GM19025 (cell line): ENCODE measurements at regions not wholly inside any gene's neighbourhood (a gene's known extent, or its start where the extent isn't known, plus 50 kb on each side); places are given as distances from the start of the nearest gene placed in this dataset.
"Not testable (repeated sequence)": the region's sequence is repeated elsewhere in the genome, so short reads cannot be mapped to it uniquely, and the experiment has no call there.

Experiments
- ATAC-seq: cut with Tn5 transposase; IDR thresholded peaks from one replicate; pipeline ENCODE4 v1.9.1; 2021; ENCODE audit warnings: mild to moderate bottlenecking, low read depth, moderate library complexity; ENCODE audit not compliant: unreplicated experiment

DNA sequence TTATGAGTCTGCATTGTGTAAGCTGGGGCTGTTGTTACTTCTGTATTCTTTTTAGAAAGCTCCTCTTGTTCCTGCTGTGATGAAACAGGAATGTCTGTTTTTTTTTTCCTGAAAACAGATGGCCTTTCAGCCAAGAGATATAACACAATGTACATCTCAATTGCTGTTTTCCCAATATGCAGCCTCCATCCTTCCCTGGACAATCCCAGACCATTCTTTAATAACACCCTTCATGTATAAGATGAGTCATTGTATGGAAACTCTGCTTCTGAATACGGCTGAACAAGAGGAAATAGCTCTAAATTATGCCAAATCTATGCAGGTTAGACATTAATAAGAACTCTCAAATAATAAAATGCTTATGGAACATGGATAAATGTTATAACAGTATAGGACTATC is 60.2 kb upstream of the LRRC4C start:
- no peak for ATAC-seq

DNA sequence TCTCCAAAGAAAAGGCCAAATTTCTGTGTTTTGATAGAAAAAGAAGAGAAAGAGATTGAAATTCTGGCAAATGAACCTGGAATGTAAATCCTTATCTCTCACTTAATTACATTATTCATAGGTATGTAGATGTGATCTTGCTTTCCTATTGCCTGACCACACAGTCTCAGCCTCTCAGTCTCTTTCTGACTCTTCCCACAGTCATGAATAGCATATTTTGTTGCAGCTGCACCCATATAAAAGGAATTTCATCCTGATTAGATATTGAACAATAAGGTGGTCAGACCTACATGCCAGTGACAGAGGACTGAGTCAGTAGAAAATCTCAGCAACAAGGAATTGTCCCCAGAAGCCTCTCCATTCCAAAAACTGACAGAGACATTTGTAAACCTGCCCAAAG is 62.9 kb upstream of the LRRC4C start:
- no peak for ATAC-seq

GRCh38 chr11:41522899-41523672 is 63.6 kb upstream of the LRRC4C start:
- ATAC-seq: no peak

DNA sequence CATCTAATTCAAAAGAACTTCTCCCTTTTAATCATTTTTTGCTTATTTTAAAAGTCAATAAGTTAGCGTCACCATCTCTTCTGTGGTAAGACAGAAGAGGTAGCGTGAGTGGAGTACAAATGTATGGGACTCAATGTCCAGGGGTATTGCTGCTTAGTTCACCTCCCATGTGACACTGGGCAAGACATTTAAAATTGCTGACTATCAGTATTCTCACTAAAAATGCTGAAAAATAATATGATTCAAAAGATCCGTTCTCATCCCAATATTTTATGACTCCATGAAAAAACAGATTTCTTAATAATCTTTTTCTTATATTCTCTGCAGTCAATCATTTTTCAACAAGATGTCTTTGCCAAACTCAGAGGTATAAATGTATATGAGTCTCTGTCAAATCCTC is 68.1 kb upstream of the LRRC4C start:
- no peak for ATAC-seq

DNA sequence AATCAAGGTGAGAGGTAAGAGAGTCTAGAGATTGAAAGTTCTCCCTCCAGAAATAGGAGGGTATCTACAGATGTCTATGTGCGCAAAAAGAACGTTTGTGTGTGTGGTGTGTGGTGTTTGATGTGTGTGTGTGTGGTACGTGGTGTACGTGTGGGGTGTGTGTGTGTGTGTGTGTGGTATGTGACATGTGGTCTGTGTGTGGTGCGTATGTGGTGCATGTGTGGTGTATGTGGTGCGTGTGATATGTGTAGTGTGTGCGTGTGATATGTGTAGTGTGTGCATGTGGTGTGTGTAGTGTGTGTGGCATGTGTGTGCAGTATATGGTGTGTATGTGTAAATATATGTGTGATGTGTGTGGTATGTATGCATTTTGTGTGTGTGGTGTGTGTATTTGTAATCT is 73.0 kb upstream of the LRRC4C start:
- ATAC-seq: no peak

GRCh38 chr11:41533761-41534160 is 74.3 kb upstream of the LRRC4C start:
- no peak for ATAC-seq

DNA sequence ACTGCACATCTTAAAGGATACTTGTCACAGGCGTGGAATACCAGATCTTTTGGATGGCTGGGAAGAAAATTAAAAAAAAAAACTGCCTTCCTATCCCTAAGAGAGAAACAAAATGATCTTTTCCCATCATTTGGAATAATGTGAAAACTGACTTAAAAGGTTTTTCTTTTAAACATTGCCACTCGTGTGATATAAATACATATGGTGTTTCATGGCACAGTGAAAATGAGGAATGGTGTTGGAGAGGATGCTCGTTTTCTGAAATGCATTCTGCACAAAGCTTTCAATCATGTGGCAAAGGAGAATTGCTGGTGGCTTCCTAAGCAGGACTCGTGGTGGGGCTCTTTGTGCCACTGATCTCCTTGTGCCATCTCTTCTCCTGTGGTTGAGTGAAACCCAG is 74.9 kb upstream of the LRRC4C start:
- ATAC-seq: no peak

DNA sequence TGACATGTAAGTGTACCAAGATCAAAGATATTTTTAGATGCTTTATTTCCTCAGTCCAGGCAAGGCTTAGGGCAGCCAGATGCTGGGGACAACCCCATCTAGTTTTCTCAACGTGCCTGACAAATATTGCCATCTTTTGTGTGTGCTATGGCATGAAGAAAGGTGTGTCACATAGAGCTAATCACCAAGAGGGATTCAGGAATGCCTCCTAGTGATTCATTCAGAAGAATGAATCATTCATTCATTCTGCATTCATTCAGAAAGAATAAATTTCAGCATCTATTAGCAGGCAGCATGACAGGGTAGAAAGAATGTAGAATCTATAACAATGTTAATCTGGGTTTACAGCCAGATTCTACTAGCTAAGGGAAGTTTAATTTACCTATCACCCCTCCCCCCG is 75.4 kb upstream of the LRRC4C start:
- no peak for ATAC-seq

- no peak for ATAC-seq
Measured at GRCh38 chr11:41536021-41536568, 76.6 kb upstream of the LRRC4C start.

DNA sequence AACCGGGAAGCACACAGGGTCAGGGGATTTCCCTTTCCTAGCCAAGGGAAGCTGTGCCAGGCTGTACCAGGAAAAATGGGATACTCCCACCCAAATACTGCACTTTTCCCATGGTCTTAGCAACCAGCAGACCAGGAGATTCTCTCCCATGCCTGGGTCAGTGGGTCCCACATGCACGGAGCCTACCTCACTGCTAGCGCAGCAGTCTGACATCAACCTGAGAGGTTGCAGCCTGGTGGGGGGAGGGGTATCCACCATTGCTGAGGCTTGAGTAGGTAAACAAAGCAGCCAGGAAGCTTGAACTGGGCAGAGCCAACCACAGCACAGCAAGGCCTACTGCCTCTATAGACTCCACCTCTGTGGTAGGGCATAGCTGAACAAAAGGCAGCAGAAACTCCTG is 85.5 kb upstream of the LRRC4C start:
- not testable (repeated sequence) for ATAC-seq

GRCh38 chr11:41578421-41579051 is 119.1 kb upstream of the LRRC4C start:
- no peak for ATAC-seq

- ATAC-seq: no peak
Measured at GRCh38 chr11:41579546-41579945, 120.1 kb upstream of the LRRC4C start.

DNA sequence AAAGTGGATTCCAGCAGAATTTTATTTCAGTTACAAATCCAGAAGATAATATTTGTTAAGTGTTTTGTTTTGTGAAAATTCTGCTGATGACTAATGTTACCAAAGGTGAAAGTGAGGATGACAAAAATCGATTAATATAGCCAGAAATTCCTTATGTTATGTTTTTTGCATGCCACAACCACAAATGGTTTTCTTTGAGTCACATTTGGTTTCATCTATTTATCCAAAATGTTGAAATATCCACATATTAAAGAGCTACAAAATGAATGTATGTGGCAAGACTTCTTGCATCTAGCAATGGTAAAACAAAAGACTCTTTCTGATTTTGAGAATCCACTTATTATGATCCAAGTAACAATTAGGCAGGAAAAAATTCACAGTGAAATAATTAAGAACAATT is 150.1 kb upstream of the LRRC4C start:
- no peak for ATAC-seq

DNA sequence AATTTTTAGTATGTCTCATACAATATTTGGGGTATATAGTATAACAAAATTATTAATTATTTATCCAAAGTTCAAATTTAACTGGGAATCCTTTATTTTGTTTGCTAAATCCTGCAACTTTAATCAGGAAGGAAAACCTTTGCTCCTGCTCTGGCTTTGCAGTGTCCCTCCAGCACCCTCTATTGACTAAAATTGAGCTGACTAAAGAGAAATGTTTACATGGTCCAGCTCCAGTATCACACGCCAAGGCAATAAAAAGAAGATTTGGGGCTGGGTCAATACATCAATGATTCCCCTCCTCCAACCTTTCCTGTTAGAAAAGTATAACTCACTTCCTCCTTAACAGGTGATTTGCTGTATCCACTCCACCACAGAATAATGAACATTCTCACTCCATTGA is 153.0 kb upstream of the LRRC4C start:
- no peak for ATAC-seq

GRCh38 chr11:41613326-41613725 is 153.9 kb upstream of the LRRC4C start:
- no peak for ATAC-seq

DNA sequence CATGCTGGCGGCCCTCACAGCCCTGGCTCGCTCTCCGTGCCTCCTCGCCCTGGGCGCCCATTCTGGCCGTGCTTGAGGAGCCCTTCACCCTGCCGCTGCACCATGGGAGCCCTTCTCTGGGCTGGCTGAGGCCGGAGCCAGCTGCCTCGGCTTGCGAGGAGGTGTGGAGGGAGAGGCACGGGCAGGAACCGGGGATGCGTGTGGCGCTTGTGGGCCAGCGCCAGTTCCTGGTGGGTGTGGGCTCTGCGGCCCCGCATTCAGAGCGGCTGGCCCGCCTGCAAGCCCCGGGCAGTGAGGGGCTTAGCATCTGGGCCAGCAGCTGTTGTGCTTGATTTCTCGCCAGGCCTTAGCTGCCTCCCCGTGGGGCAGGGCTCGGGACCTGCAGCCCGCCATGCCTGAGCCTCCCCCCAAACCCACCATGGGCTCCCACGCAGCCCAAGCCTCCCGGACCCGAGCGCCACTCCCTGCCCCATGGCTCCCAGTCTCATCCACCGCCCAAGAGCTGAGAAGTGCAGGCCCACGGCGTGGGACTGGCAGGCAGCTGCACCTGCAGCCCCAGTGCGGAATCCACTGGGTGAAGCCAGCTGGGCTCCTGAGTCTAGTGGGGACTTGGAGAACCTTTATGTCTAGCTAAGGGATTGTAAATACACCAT is 163.4 kb upstream of the LRRC4C start:
- ATAC-seq: no peak

- ATAC-seq: no peak
Measured at GRCh38 chr11:41659985-41660384, 200.5 kb upstream of the LRRC4C start.

- no peak for ATAC-seq
Measured at GRCh38 chr11:41660585-41660984, 201.1 kb upstream of the LRRC4C start.

DNA sequence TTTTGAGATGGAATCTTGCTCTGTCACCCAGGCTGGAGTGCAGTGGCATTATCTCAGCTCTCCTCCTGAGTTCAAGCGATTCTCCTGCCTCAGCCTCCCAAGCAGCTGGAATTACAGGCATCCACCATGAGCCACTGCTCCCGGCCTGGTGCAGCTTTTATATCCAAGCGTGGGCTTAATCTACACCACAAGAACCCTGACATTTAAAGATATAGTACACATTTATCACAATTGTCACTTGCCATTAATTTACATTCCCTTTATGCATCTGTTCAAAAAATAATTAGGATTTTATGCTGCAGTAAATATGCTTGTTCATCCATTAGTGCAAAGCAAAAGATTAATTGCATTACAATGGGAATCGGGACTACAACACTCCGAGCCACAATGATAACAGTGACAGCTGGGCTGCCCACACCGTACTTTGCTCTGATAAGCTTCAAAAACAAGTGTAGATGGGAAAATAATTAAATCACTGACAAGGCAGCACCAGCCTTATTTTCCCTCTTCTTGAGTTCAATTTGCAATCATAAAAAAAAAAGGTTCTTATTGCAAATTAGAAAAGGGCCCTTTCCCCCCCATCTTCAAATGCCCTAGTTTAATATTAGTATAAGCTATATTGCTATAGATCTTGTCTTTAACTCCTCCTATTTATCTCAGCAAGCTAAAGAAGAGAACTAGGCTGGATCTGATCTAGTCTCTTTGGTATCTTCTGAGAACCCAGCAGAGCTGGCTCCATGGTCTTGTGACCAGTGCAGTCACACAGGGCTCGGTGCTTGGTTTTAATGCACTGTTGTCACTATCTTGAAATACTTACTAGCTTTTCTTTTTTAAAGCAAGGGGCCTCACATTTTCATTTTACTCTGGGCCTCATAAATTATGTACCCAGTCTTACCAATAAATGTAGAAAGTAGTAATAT is 206.2 kb upstream of the LRRC4C start:
- no peak for ATAC-seq

- ATAC-seq: no peak
Measured at GRCh38 chr11:41666951-41667653, 207.7 kb upstream of the LRRC4C start.
